HG03097 (cell line): ENCODE measurements at regions not wholly inside any gene's neighbourhood (a gene's known extent, or its start where the extent isn't known, plus 50 kb on each side); places are given as distances from the start of the nearest gene placed in this dataset.

Experiments
- ATAC-seq: cut with Tn5 transposase; IDR thresholded peaks from one replicate; pipeline ENCODE4 v1.9.1; 2021; ENCODE audit not compliant: unreplicated experiment, low FRiP score

DNA sequence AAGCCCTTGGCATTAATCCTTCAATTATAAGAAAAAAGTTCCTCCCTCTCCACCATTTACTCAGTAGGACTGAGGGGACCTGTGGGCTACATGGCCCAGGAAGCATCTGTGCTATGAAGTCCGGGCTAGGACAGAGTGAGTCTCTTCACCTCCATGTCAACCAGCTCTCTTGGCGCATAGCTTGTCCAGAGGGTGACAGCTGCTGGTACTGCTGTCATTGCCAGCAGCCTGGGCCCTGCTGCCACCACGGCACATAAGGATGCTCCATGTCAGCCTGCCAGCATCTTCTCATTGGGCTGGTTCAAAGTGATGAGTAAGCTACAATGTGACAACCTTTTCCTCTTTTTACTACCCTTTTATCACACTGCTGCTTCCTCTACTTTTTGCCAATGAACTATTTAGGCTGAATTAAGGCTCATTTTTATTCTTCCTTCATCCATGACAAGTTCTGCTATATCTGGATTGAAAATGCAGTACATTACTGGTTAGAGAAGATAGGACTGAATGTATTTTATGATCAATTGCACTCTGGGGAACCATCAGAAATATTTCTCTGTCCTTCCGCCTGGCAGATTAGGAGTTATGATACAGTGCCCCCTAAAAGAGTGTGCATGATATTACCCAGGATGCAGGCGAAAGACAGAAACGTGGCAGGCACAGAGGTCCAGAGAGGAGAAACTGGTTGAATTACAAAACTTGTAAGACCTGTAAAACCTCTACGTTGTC is 258.9 kb upstream of the TNP1 start:
- no peak for ATAC-seq

DNA sequence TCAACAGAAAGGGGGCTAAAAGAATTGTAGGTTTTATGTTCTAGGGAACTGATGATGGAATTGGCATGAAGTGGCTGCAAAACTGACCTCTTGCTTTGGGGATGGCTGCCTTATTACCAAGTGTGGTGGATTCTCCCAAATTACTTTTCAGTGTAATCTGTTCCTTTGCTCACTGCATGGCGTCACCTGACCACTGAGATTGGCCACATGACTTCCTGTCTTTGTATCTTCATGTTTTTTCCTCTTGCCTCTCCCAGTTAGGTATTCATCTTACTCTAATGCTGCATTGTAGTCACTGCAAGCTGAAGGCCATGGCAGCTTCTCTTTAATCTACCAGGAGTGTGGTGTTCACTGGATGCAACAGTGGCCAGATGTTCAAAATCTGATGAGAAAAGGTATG is 257.7 kb upstream of the TNP1 start:
- no peak for ATAC-seq

DNA sequence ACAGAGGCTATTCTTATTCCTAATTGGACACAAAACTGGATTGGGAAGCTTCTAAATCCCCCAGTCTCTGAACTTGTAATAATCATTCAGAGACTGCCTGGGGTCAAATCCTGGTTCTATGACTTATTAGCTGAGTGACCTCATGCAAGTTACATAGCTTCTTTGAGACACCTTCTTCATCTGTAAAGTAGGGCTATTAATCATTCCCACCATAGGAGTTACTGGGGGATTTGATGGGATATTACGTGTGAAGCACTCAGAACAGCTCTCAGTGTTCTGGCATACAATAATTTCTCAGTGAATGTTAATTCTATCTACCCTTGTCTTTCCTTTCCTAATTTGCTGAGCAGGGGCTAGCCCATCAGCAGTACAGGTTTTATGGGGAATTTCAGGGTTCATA is 256.7 kb upstream of the TNP1 start:
- no peak for ATAC-seq

DNA sequence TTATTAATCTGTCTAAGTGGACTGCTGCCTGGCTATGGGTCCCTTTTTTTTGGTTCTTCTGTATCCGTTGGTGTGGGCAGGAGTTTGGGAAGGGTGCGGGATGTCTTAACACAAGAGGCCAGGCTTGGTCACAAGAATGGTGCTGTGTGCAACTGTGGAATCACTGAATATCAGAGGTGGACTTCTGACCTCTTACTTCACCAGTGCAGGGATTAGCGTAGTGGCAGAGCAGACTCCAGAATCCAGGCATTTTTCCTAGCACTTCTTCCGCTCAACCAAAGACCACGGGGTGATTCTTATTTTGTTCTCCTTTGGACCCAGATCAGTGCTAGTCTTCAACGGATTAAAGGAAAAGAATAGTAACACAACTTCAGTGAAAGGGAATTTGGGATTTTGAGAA is 254.3 kb upstream of the TNP1 start:
- ATAC-seq: no peak

DNA sequence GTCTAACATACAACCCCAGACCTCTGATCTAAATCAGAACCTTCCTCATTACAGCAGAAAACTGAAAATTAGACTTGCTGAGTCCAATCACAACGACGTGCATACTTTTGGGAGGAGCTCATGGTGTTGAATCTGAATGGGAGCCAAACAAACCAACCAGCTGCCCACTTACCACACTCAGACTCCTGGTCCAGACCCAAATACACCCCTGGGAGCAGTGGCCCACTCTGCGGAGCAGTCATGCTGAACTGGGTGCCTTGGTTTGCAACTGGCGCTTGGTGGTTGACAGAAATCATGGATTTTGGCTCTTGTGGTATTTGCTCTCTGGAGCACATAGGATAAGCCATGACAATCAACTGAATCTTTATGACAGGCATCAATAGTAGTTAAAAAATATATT is 253.6 kb upstream of the TNP1 start:
- ATAC-seq: no peak

DNA sequence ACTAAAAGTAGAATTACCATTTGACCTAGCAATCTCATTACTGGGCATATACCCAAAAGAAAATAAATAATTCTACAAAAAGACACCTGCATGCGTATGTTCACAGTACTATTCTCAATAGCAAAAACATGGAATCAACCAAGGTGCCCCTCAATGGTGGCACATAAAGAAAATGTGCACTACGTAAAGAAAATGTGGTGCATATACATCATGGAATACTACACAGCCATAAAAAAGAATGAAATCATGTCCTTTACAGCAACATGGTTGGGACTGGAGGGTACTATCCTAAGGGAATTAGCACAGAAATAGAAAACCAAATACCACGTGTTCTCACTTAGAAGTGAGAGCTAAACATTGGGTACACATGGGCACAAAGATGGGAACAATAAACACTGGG is 250.7 kb upstream of the TNP1 start:
- ATAC-seq: no peak

DNA sequence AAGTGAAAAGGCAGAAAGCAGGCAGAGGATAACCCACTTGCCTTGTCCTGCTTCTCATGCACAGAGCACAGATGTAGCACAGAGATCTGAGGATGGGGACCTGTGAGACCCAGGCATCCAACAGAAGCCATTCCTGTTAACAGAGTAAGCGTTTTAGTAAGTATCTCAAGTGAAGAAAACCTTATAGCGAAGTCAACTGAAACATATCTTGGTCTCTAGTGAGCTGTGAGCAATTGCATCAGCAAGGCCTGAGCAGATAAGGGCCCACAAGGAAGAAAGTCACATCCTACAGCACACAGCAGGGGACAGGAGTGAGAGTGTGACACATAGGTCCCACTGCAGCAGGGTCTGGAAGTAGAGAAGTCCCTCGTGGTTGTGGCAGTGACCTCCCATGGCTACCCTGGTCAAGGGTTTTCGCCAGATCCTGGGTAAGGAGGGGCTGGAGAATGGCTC is 248.7 kb upstream of the TNP1 start:
- ATAC-seq: no peak

DNA sequence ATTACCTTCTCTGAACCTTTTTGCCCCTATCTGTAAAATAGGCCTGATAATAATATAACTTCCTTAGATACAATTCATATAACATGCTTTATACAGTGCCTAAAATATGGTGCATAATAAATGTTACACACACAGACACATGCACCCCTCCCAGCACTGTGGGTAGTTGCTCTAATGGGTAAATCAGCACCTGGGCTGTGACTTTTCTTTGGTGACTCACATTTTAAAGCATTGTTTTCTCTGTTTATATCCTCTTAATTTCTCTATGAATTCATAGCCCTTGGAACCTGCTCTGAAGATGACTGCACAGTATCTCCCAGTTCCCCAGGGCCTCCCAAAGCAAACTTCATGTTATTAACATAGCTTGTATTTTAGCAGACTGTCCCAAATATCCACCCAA is 248.2 kb upstream of the TNP1 start:
- ATAC-seq: no peak

DNA sequence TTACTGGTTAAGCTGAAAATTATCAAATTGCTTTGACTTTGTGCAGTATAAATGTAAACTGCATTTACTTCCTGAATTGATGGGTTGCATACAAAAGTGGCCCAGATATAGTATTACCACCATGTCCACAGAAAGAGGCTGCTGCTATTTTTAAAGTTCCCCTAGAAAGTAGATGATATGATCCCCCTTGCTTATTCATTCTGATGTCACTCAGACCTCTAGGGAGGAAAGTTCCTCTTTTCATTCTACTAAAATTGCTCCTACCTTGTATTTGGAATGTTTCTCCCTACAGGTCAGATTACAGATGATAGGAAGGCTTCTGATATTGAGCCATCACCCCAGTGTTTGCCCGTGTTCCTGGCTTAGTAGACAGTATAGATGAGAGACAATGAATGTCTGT is 247.6 kb upstream of the TNP1 start:
- ATAC-seq: no peak

DNA sequence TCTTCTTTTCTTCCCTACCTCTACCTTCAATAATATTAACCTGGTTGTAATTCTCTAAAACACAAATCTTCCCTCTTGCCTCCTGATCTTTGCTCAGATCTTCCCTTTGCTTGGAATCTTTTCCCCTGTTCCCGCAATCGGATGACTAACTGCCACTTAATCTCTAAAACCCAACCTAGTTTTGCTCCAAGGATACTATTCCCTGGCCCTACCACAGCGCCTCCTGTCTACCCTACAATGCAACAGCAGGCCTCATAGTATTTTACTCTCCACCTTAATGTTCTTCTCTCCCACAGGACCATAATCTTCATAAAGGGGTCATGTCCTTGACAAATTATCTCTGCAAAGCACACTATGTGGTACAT is 246.8 kb upstream of the TNP1 start:
- ATAC-seq: no peak

DNA sequence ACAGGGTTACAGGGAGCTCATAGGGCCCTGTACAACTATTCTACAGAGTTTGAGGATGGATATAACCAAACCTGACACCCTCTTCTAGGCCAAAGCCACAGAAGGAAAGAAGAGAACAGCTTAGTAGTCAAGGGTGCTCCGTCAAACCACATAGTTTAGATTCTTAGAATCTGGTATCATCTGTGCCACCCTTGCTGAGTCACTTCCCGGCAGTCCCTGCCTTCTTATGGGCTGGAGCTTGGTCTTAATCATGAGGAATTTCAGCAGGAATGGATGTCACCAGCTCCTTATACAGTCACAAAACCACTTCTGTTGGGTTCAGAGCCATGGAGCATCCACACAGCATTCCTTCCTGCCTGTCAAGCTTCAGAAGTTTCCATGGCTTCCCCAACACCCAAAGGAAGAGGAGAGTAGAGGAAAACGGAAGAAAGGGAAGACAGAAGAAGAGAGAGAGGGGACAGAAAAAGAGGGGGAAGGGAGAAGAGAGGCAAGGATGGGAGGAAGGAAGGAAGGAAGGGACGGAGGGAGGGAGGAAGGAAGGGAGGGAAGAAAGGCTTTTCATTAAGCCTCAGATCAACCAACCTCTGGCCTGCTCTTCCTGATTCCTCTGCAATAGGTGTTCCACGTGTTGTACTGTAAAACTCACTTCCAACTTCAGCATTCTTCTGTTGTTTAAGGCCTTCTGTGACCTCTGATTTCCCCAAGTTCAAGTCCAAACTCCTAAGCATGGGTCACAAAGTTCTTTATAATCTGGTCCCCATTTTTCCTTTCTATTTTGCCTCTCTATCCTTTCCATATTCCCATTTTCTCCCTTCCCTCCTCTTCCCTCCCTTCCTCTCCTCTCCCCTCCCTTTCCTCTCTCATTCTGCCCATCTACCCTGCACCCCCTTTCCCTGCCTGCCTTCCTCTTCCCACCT is 246.1 kb upstream of the TNP1 start:
- no peak for ATAC-seq

DNA sequence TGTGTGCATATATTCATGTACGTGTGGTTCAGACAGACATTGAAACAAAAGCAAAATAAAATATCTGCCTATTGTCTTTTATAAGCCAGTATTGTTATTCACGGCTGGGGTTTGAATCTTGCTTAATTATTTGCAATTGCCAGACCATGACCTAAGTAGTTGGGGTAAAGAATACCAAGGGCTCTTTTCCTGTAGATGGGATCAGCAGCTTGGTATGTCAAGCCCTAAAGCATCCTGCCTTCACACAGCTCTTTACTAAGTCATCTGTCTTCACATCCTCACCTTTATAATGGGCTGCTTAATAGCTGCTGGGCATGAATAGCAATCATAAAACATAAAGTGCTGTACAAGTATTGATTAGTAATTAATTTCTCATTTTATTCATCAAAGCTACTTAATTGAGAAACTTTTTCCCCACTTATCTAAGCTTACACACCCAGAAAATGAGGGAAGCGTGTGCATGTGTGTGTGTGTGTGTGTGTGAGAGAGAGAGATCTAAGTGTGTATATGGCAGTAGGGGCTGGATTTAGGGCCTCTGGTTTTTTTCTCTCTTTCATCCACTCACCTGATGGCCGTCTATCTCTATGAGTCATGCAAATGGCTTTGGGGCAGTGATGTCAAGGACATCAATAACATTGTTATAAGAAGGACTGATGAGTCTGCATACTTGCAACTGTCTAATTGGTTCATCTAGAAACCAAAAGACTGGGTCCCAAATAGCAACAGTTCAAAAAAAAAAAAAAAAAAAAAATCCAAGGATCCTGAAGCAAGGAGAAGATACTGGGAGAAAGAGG is 244.1 kb upstream of the TNP1 start:
- ATAC-seq: no peak

DNA sequence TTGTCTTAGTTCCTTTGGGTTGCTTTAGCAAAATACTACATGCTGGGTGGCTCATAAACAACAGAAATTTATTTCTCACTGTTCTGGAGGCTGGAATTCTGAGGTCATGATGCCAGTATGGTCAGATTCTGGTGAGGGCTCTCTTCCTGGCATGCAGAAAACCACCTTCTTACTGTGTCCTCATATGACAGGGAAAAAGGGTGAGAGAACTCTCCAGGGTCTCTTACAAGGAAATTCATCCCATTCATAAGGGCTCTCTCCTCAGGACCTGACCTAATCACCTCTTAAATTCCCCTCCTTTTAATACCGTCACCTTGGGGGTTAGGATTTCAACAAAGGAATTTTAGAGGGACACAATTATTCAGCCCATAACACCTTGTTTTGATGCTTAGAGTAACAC is 243.1 kb upstream of the TNP1 start:
- no peak for ATAC-seq

DNA sequence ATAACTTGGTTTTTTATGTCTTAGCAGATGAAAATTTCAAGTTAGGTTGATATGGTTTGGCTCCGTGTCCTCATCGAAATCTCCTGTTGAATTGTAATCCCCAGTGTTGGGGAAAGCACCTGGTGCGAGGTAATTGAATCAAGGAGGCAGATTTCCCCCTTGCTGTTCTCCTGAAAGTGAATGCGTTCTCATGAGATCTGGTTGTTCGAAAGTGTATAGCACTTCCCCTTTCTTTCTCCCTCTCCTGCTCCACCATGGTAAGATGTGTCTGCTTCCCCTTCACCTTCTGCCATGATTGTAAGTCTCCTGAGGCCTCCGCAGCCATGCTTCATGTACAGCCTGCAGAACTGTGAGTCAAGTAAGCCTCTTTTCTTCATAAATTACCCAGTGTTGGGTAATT is 242.1 kb upstream of the TNP1 start:
- no peak for ATAC-seq

DNA sequence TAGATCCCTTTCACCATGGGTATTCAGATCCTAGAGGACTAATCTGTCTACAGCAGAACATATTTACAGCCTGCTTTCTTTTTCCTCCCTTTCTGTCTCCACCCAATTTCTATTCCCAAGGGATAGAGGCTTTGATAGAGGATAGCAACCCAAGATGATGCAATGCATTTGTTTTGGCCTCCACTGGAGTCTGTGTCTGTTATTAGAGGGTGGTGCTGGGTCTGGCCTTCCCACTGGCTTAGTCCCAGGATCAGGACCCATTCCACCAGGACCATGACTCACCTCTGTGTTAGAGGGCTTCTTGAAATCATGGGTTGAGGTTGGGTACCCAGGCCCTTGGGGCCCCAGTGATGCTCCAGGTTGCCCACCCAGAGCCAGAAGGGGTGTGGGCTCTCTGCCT is 239.7 kb upstream of the TNP1 start:
- ATAC-seq: no peak

DNA sequence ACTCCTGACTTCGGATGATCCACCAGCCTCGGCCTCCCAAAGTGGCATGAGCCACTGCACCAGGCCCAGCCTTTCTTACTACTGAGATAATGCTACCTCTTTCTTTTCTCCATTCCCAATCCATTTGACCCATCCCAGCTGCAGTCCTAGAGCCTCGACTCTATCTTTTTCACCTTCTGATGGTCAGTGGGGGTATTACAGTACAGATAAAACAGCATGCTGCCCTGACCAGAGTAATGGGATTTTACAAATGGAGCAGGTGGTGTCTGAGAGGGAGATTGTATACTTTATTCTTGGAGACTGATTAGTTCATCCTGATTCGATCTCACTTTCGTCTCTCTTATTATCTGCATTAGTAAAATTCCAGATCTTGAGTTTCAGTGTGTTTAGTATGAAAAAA is 238.6 kb upstream of the TNP1 start:
- no peak for ATAC-seq

DNA sequence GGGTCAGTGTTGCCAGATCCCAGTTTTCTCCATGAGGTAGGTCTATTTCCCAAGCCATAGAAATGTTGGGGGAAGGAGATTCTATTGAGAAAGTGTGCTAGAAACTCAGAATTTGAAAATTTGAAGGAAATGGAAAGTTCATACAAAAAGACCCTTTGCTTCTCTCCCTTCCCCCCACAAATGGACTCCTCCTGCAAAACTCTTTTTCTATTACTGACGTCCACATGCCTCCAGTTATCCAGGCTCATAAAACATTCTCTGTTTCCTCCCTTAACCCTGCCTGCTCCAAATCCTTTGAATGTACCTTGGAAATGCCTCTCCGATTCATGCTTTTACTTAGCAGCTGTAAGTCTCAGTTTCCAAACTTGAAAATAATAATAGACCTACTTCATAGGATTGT is 237.5 kb upstream of the TNP1 start:
- ATAC-seq: no peak

DNA sequence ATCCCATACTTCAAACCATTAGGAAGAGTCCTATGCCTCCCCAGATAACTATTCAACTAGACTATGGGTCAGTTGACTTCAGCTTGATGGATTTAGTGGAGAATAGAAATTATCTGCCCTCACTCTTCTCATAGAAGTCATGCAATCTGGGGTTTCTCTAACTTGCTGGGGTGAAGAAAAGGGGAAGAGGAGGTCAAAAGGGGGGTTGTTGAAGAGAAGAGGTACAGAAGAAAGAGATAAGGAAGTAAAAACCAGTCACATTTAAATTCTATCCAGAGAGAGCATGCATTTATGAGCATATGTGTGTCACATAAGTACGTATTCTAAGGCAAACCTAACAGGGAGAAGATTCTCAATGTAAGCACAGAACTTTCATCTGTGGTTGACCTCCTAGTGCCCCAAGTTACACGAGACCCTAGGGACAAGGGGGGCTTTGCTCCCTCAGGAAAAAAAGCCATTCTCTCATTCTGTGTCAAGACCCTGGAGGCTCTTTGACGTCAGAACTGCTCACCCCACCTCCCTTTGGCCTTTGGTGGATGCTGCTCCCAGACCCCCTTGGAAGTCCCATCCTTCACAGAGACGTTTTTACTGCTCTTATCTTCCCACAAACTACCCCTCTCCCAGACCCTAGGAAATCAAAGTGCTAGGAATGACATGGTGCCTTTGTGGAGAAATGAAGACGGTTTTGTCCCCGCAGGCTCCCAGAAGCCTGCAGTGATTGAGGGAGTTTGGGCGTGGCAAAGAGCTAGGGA is 236.8 kb upstream of the TNP1 start:
- ATAC-seq: no peak

DNA sequence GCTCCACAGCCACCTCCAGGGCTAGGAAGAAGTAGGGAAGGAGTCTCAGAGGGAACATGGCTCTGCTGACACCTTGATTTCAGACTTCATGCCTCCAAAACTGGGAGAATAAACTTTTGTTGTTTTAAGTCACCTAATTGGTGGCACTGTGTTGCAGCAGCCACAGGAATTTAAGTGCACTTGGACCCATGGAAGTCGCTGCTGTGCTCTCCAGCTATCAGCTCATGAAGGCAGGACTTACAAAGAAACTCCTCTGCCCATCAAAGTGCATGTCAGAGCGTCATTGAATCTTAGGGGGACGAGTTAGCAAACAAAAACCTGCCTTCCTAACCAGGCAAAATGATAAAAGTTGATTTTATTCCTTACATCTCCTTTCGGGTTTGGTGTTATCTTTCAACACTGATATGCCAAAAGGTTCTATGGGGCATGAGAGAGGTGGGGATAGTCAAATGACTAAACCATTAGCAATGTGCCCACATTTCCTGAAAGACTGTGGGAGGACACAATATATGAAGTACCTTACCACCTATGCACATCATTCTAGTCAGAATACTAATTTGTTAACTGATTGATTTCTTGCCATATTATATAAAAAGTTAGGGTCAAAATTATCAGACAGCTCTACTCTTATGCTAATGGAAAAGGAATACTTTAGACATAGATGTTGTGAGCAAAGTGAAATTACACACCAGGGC is 235.8 kb upstream of the TNP1 start:
- ATAC-seq: no peak
